ENCODE measurements at regions not wholly inside any gene's neighbourhood (a gene's known extent, or its start where the extent isn't known, plus 50 kb on each side); places are given as distances from the start of the nearest gene placed in this dataset.

- Histone ChIP-seq H3K36me3 (ENCODE audit: control insufficient read depth, insufficient read depth, low read length) (no peaks in the 10 kb centered on the region), H3K18ac (ENCODE audit: low read depth, low read length) (no peak overlapping the region), H2BK20ac (ENCODE audit: low read depth, low read length) (no peak overlapping the region), H3K9me1 (ENCODE audit: insufficient read depth, low read length) (no peaks in the 10 kb centered on the region), H3K4ac (ENCODE audit: low read depth, low read length) (no peak overlapping the region), H2AFZ (replicated peaks; ENCODE audit: low read length, poor library complexity) (no peak overlapping the region), H3K4me1 (ENCODE audit: control insufficient read depth, insufficient read depth, low read length) (no peaks in the 10 kb centered on the region), H2BK5ac (ENCODE audit: low read depth, low read length, poor library complexity, severe bottlenecking) (no peak overlapping the region), H3K27ac (ENCODE audit: insufficient read depth, low read length) (no peak overlapping the region), H3K4me2 (ENCODE audit: low read depth, low read length) (no peak overlapping the region), H2BK15ac (ENCODE audit: low read depth, low read length) (no peak overlapping the region), H3K4me3 (ENCODE audit: insufficient read depth, low read depth, low read length) (no peak overlapping the region), H4K91ac (ENCODE audit: insufficient read depth, low read depth, low read length) (no peak overlapping the region), H4K20me1 (ENCODE audit: insufficient read depth, low read length) (no peaks in the 10 kb centered on the region), H2AK9ac (replicated peaks; ENCODE audit: low read depth, low read length, poor library complexity) (no peak overlapping the region), H3K23ac (ENCODE audit: low read depth, low read length) (no peak overlapping the region), H3K27me3 (ENCODE audit: control insufficient read depth, insufficient read depth, low read length) (no peaks in the 10 kb centered on the region), H3K14ac (replicated peaks; ENCODE audit: low read depth, low read length) (no peak overlapping the region), H2AK5ac (ENCODE audit: low read depth, low read length) (no peak overlapping the region), H3K56ac (ENCODE audit: extremely low read depth, insufficient read depth, low read length) (no peak overlapping the region), H4K5ac (ENCODE audit: low read depth, low read length) (no peak overlapping the region), H3K9ac (ENCODE audit: low read depth, low read length) (no peak overlapping the region), H4K8ac (ENCODE audit: low read depth in 2 of 2, low read length in 2 of 2) (no peak overlapping the region), H3K79me1 (ENCODE audit: low read depth in 1 of 2, low read length in 2 of 2) (no peaks in the 10 kb centered on the region), H3K9me3 (ENCODE audit: control insufficient read depth, insufficient read depth, low read length) (no peaks in the 10 kb centered on the region), H2BK120ac (ENCODE audit: low read depth, low read length) (no peak overlapping the region)
- POLR2A ChIA-PET (ENCODE audit: unreplicated experiment): no interaction called here
- CTCF ChIA-PET: interaction anchor here (0.6 to 1.2 kb wide), 2 partner anchors 11 to 37 kb away, joined by 3 to 5 read pairs; no protein-coding TSS in a partner anchor
- no CpG with 5 or more reads among the region's 3 CpGs for WGBS, 2 experiments (ENCODE audit: extremely low coverage in 2 of 2, insufficient read length in 1 of 2)
- BruUV-seq (replicated peaks): no TSS peak
- DNase-seq: peak; percentile 2
- in situ Hi-C loops (cut with MboI; ENCODE audit: low sequenced_read_pairs): no loop called here
- intact Hi-C loops (cut with micrococcal nuclease): no loop called here
- dilution Hi-C loops (cut with HindIII; ENCODE audit: low sequenced_read_pairs, unreplicated experiment): no loop called here
- no peak for ATAC-seq (ENCODE audit: low read depth)
- TF ChIP-seq CEBPB (IDR thresholded peaks at IDR 0.05; ENCODE audit: low read depth, low read length) (no peak), RAD21 (IDR thresholded peaks at IDR 0.05; ENCODE audit: low read length) (no peak), BHLHE40 (IDR thresholded peaks at IDR 0.05; ENCODE audit: low read depth, low read length) (no peak)
- TF ChIP-seq, protein P1, sequence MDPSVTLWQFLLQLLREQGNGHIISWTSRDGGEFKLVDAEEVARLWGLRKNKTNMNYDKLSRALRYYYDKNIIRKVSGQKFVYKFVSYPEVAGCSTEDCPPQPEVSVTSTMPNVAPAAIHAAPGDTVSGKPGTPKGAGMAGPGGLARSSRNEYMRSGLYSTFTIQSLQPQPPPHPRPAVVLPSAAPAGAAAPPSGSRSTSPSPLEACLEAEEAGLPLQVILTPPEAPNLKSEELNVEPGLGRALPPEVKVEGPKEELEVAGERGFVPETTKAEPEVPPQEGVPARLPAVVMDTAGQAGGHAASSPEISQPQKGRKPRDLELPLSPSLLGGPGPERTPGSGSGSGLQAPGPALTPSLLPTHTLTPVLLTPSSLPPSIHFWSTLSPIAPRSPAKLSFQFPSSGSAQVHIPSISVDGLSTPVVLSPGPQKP (IDR thresholded peaks at IDR 0.05; ENCODE audit: borderline replicate concordance, low read depth, low read length): no peak
These were observed 96.3 kb upstream of the MEF2C start for GRCh38 chr5:88979244-88979643.
